ENCODE measurements at regions not wholly inside any gene's neighbourhood (a gene's known extent, or its start where the extent isn't known, plus 50 kb on each side); places are given as distances from the start of the nearest gene placed in this dataset.

DNA sequence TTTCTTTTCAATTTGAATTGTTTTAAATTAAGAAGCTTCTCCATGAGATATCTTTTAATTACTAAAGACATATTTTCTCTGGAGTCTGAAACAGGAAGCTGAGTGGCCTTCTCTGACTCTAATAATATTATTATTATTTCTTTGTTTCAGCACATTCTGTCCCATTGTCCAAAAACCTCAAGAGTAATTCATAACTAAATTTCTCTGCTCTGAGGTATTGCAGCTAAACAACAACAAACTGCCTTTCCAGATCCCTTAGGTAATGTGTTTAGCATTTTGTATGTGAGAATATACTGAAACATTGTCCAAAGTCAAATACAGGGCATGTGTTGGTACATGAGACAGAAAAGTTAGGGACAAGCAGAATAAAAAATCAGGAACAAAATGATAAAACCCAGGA is 199.0 kb upstream of the FAR2 start:
- Histone ChIP-seq H3K27ac (ENCODE audit: control insufficient read depth, insufficient read depth) (no peak overlapping the region), H3K4me2 (ENCODE audit: control insufficient read depth, insufficient read depth) (no peak overlapping the region), H3K79me2 (ENCODE audit: control insufficient read depth, insufficient read depth, low read length) (no peaks in the 10 kb centered on the region), H3K4me3 (no peak overlapping the region), H2AFZ (ENCODE audit: control insufficient read depth, low read depth, low read length) (no peak overlapping the region), H4K20me1 (ENCODE audit: control insufficient read depth, insufficient read depth) (no peaks in the 10 kb centered on the region), H3K27me3 (replicated peaks in 1 of 2; ENCODE audit: control insufficient read depth in 2 of 2, insufficient read depth in 2 of 2, low read length in 1 of 2) (no peaks in the 10 kb centered on the region), H3K36me3 (ENCODE audit: control insufficient read depth in 2 of 2, insufficient read depth in 2 of 2, low read length in 1 of 2) (no peaks in the 10 kb centered on the region), H3K4me1 (ENCODE audit: control insufficient read depth, insufficient read depth, low read length) (no peaks in the 10 kb centered on the region), H3K9me3 (replicated peaks; ENCODE audit: control insufficient read depth, insufficient read depth, low read length) (no peaks in the 10 kb centered on the region), H3K9ac (ENCODE audit: control insufficient read depth, insufficient read depth, low read length) (no peak overlapping the region)
- ChIA-PET SMC1A (ENCODE audit: uncharacterized antibody, unreplicated experiment) (no interaction called here), CTCF (no interaction called here), RAD21 (ENCODE audit: unreplicated experiment) (no interaction called here), POLR2A (no interaction called here)
- in situ Hi-C loops (cut with MboI), result no loop called here
- BruUV-seq (replicated peaks), result no TSS peak
- TF ChIP-seq BMI1 (IDR thresholded peaks at IDR 0.05; ENCODE audit: borderline replicate concordance) (no peak), YY1 (IDR thresholded peaks at IDR 0.05; ENCODE audit: low read depth, low read length) (no peak), SP1 (IDR thresholded peaks at IDR 0.05; ENCODE audit: low read depth, low read length) (no peak), ESRRA (IDR thresholded peaks at IDR 0.05; ENCODE audit: low read length) (no peak), MTA3 (IDR thresholded peaks at IDR 0.05; ENCODE audit: borderline replicate concordance, low read length) (no peak), TARDBP (IDR thresholded peaks at IDR 0.05; ENCODE audit: borderline replicate concordance) (no peak), FOS (IDR thresholded peaks at IDR 0.05; ENCODE audit: borderline replicate concordance, extremely low read depth, insufficient read length) (no peak), CHD4 (IDR thresholded peaks at IDR 0.05) (no peak), PAX8 (IDR thresholded peaks at IDR 0.05) (no peak), BCL11A (IDR thresholded peaks at IDR 0.05; ENCODE audit: low read depth, low read length) (no peak), PAX5 (IDR thresholded peaks at IDR 0.05; ENCODE audit: borderline replicate concordance, low read depth, low read length) (no peak), CHD1 (IDR thresholded peaks at IDR 0.05; ENCODE audit: low read depth, low read length) (no peak)
- DNase-seq (ENCODE audit: low read depth, low spot score) (no peak), FAIRE-seq (no peak), ATAC-seq (no peak)
- intact Hi-C loops (cut with micrococcal nuclease; ENCODE audit: unreplicated experiment), result no loop called here

DNA sequence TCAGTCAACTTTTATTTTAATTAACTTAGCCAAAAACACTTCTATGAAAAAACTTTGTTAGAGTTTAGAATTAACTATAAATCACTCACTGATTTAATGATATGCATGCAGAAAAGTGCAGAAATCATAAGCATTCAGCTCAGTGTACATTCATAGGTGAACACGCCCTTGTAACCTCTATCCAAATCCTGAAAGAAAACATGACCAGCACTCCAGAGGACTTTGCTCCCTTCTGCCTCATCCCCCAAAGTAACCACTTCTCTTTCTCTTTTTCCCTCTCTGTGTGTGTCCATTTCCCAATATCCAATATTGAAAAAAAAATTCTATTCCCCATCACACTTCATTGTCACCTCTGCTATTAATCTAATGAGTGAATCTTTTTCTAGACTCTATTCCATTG is 197.1 kb upstream of the FAR2 start:
- no peak for TF ChIP-seq IKZF2 (IDR thresholded peaks at IDR 0.05)
- TF ChIP-seq, protein P1, sequence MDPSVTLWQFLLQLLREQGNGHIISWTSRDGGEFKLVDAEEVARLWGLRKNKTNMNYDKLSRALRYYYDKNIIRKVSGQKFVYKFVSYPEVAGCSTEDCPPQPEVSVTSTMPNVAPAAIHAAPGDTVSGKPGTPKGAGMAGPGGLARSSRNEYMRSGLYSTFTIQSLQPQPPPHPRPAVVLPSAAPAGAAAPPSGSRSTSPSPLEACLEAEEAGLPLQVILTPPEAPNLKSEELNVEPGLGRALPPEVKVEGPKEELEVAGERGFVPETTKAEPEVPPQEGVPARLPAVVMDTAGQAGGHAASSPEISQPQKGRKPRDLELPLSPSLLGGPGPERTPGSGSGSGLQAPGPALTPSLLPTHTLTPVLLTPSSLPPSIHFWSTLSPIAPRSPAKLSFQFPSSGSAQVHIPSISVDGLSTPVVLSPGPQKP (IDR thresholded peaks at IDR 0.05; ENCODE audit: low read depth, low read length), result no peak
- H4K20me1 ChIP-seq (ENCODE audit: control insufficient read depth, insufficient read depth), result no peaks in the 10 kb centered on the region
- no peaks in the 10 kb centered on the region for H3K4me1 ChIP-seq (ENCODE audit: control insufficient read depth, insufficient read depth, low read length)
- no peaks in the 10 kb centered on the region for H3K79me2 ChIP-seq (ENCODE audit: control insufficient read depth, insufficient read depth, low read length)
- no peak overlapping the region for H3K4me3 ChIP-seq
- ATAC-seq (no peak), DNase-seq (ENCODE audit: low read depth, low spot score) (no peak), FAIRE-seq (no peak)
- ChIA-PET RAD21 (ENCODE audit: unreplicated experiment) (no interaction called here), CTCF (no interaction called here), POLR2A (no interaction called here), SMC1A (ENCODE audit: uncharacterized antibody, unreplicated experiment) (no interaction called here)
- H3K36me3 ChIP-seq (ENCODE audit: control insufficient read depth in 2 of 2, insufficient read depth in 2 of 2, low read length in 1 of 2), result no peaks in the 10 kb centered on the region
- no peak overlapping the region for H3K9ac ChIP-seq (ENCODE audit: control insufficient read depth, insufficient read depth, low read length)
- in situ Hi-C loops (cut with MboI), result no loop called here
- H2AFZ ChIP-seq (ENCODE audit: control insufficient read depth, low read depth, low read length), result no peak overlapping the region
- 46% methylated on average over 1 of the region's 1 CpG for WGBS (ENCODE audit: insufficient coverage, insufficient replicate concordance, low lambda C conversion rate, missing lambda C conversion rate)
- H3K4me2 ChIP-seq (ENCODE audit: control insufficient read depth, insufficient read depth), result no peak overlapping the region
- H3K27me3 ChIP-seq (replicated peaks in 1 of 2; ENCODE audit: control insufficient read depth in 2 of 2, insufficient read depth in 2 of 2, low read length in 1 of 2), result no peaks in the 10 kb centered on the region
- intact Hi-C loops (cut with micrococcal nuclease; ENCODE audit: unreplicated experiment), result no loop called here
- H3K9me3 ChIP-seq (replicated peaks; ENCODE audit: control insufficient read depth, insufficient read depth, low read length), result no peaks in the 10 kb centered on the region
- no peak overlapping the region for H3K27ac ChIP-seq (ENCODE audit: control insufficient read depth, insufficient read depth)
- no TSS peak for BruUV-seq (replicated peaks)
